NAMALWA (cell line): ENCODE measurements at regions not wholly inside any gene's neighbourhood (a gene's known extent, or its start where the extent isn't known, plus 50 kb on each side); places are given as distances from the start of the nearest gene placed in this dataset.
"Not testable (repeated sequence)": the region's sequence is repeated elsewhere in the genome, so short reads cannot be mapped to it uniquely, and the experiment has no call there.

Experiments used
- DNase-seq: peaks from one replicate; pipeline ENCODE4 v3.0.0-alpha.2; 2015; ENCODE audit warnings: low spot score

GRCh38 chr7:142500366-142500765 is 242.5 kb upstream of the PRSS58 start:
- DNase-seq: no peak

- no peak for DNase-seq
Measured at GRCh38 chr7:142499635-142500034, 241.8 kb upstream of the PRSS58 start.

GRCh38 chr7:142498364-142498763 is 240.5 kb upstream of the PRSS58 start:
- no peak for DNase-seq

GRCh38 chr7:142496545-142496991 is 238.7 kb upstream of the PRSS58 start:
- peak; percentile 61 for DNase-seq

- DNase-seq: not testable (repeated sequence)
Measured at GRCh38 chr7:142495879-142496278, 238.0 kb upstream of the PRSS58 start.

GRCh38 chr7:142495301-142495700 is 237.4 kb upstream of the PRSS58 start:
- not testable (repeated sequence) for DNase-seq

- no peak for DNase-seq
Measured at GRCh38 chr7:142494021-142494420, 236.2 kb upstream of the PRSS58 start.

- no peak for DNase-seq
Measured at GRCh38 chr7:142488842-142489241, 231.0 kb upstream of the PRSS58 start.

GRCh38 chr7:142488036-142488633 is 230.3 kb upstream of the PRSS58 start:
- no peak for DNase-seq

- peak; percentile 30 for DNase-seq
Measured at GRCh38 chr7:142487565-142487964, 229.7 kb upstream of the PRSS58 start.

- no peak for DNase-seq
Measured at GRCh38 chr7:142487124-142487523, 229.3 kb upstream of the PRSS58 start.

GRCh38 chr7:142485617-142486226 is 227.9 kb upstream of the PRSS58 start:
- DNase-seq: peak; percentile 20

GRCh38 chr7:142483659-142484317 is 225.9 kb upstream of the PRSS58 start:
- no peak for DNase-seq

- DNase-seq: peak; percentile 71
Measured at GRCh38 chr7:142482891-142483658, 225.2 kb upstream of the PRSS58 start.

GRCh38 chr7:142481548-142481947 is 223.7 kb upstream of the PRSS58 start:
- DNase-seq: peak; percentile 29

GRCh38 chr7:142478479-142479220 is 220.8 kb upstream of the PRSS58 start:
- DNase-seq: peak; percentile 78

- DNase-seq: not testable (repeated sequence)
Measured at GRCh38 chr7:142477801-142478200, 219.9 kb upstream of the PRSS58 start.

- no peak for DNase-seq
Measured at GRCh38 chr7:142477079-142477651, 219.3 kb upstream of the PRSS58 start.

GRCh38 chr7:142476077-142476476 is 218.2 kb upstream of the PRSS58 start:
- DNase-seq: no peak

- no peak for DNase-seq
Measured at GRCh38 chr7:142471820-142472219, 214.0 kb upstream of the PRSS58 start.

- DNase-seq: no peak
Measured at GRCh38 chr7:142470544-142470830, 212.6 kb upstream of the PRSS58 start.
